Central memory CD4-positive, alpha-beta T cell (primary cell): ENCODE measurements at regions not wholly inside any gene's neighbourhood (a gene's known extent, or its start where the extent isn't known, plus 50 kb on each side); places are given as distances from the start of the nearest gene placed in this dataset.

ENCODE experiments used
- DNase-seq: peaks from one replicate; pipeline ENCODE4 v3.0.0; 2022

DNA sequence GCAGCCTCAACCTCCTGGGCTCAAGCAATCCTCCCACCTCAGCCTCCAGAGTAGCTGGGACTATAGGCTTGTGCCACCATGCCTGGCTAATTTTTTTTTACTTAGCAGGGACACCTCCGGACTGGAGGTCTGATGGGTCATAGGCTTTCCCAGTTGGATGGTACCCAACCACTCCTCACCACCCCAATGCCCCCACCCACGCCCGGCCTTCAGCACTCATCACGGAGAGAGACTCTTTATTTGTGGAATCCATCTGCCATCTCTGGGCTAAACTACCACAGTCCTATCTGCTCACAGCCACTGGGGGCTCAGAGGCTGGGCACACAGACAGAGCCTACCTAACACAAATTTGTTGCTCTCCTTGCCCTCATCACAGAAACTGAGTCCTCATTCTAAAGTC is 58.3 kb upstream of the STXBP1 start:
- DNase-seq = no peak

DNA sequence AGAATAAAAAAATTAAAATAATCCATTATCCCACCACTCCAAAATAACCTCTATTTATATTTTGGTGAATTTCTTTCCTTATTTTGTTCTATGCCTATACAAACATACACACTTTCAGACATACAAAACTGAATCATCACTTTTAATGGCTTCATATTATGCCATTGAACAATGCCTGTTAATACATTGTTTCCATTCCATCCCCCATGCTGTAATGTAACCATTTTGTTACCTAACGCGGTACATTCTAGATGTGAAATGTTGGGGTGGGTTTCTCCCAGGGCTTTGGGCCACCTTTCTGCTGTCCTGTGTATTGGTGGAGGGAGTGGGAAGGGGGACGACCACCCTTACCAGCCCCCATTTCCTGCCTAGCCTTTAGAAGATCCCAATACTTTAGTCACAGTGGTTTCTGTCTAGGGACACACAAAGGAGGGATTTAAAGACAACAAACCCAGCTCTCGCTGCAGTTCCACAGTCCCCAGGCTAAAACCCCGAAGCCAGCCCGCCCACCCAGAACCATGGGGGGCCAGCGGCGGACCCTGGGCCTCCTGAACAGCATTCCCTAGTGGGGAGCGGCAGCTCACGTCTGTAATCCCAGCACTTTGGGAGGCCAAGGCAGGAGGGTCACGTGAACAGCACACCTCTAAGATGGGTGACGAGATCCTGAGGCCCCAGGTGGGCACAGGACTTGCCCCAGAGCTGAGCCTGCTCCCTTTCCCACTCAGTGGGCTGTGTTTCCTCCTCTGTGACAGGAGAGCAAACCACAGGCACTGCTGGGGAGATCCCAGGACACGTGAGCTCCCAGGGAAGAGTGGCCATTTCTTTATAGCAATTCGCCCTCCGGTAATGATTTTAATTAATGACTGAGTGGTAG is 56.9 kb upstream of the STXBP1 start:
- DNase-seq = no peak

DNA sequence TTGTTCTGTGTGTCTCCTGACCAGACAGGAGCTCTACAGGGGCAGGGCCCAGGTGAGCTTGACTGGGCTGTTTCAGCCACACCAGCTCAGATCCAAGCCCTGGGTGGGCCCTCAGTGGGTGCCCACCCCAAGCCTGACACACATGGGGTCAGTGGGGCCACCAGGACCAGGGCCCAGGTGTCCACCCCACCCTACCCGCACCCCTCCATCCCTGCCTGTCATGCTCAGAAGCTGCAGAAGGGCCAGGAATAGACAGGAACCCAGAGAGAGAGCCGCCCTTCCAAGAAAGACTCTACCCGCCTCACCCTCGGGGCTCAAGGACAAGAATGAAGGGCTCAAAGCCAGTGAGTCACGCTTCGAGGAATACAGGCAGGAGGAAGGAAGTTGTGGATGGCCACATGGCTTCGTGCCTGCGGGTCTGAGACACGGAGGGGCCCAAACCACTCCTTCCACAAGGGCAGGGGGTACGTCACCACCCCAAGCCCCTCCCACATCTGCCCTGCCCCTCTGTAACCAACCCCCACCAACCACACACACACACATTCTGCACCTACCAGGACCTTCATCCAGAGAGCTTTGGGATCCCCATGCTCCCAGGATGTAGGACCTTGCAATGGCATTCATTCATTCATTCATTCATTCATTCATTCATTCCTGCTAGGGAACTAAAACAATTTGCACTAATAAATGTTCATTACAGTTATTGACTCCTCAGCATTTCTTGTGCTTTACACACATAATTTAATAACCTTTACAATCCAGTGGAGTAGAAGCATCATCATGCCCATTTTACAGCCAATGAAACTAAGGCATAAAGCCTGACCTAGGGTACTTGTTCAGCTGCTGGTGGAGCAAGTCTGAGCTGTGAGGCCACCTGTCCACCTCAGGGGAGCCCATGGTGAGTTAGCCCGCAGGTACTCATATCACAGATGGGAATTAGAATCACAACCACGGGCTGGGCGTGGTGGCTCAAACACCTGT is 55.9 kb upstream of the STXBP1 start:
- DNase-seq = peak; percentile 46

DNA sequence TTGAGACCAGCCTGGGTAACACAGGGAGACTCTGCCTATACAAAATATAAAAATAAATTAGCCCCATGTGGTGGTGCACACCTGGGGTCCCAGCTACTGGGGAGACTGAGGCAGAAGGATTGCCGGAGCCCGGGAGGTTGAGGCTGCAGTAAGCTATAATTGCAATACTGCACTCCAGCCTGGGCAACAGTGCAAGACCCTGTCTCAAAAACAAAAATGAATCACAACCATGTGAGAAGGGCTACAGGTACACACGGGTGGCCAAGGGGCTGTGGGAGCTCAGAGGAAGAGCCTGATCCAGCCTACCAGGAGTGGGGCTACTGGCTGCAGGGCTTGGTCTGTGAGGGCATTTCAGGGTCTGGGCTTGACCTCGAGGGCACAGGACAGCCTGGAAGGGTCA is 55.2 kb upstream of the STXBP1 start:
- no peak for DNase-seq

DNA sequence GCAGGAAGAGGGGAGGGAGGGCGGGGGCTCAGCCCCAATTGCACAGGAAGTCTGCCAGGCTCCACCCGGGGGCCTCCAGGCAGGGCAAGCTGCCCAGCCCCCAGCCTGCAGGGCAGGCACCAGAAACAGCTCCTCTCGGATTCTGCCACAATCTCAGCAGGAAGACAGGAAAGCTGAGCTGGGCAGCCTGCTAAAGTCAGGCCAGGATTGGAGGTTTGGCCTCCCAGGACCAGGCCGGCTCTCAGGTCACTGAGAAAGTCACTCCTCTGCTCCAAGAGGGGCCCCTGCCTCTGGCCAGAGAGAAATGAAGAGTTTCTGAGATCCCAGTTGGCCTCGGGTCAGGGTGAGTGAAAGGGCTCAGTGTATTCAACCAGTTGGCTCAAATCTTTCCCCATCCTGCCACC is 54.6 kb upstream of the STXBP1 start:
- DNase-seq = no peak

DNA sequence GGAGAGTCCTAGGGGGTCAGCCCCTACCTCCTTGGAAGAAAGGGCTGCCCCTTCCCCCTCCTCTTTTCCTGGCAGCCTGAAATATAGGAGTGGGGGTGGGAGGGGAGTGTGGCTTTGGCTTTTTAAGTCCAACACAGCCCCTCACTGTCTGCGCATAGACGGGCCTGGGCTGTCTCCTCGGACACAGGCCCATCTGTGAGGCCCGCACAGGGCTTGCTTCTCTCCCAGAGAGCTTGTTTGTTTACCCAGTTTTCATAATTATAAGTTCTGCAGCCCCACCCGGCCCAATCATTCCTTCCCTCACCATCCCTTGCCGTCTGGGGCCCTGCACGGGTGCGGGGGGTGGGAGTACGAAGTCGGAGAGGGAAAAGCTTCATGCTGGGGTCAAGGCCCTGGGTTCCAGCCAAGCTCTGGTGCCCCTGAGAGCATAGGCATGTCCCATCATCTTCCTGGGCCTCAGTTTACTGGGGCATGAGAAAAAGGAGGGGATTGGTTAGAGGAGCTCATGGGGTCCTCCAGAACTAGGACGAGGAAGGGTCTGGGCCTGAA is 54.0 kb upstream of the STXBP1 start:
- no peak for DNase-seq

DNA sequence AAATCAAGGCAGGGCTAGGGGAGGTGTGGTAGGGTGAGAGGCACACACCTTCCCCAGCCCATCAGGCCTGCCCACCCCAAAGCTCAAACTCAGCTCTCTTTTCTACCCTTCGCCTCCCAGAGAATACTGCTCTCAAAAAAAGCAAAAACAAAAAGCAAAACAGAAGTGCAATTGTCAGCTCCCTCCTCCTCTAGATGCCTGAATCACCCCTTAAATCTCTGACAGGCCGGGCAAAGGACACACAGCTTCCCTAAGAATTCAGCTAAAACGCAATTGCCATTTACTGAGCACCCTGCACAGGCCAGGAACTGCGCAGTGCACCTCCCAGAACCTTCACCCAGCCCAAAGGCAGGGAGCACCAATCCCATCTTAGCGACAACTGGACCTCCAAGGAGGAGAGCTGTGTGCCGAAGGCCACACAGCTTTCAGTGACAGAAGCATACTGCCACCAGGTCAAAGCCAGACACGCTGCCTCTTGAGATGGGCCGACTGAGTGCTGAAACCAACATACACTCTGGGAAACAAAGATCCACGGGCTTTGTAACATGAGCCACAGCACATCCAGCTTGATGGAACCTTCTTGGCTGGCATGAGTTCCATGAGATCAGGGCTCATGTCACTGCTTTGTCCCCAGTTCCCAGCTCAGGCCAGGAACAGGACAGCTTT is 53.4 kb upstream of the STXBP1 start:
- no peak for DNase-seq

DNA sequence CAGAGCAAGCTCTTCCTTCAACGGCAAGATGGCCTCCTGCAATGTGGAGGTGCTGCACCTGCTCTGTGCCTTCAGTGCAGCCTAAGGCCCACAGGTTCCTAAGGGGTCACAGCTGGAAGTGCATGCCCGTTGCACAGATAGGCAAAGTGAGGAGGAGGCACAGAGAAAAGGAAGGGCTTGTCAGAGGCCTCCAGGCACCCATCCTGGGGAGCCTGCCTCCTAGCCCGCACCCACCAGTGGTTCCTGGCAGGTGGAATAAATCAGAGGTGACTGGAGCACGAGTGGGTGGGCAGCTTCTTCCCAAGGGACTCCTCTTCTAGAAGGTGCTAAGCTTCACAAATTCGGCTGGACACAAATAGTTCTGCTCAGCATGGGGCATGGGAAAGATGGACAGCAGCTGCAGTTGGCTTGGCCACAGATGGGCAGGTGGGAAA is 52.8 kb upstream of the STXBP1 start:
- no peak for DNase-seq

DNA sequence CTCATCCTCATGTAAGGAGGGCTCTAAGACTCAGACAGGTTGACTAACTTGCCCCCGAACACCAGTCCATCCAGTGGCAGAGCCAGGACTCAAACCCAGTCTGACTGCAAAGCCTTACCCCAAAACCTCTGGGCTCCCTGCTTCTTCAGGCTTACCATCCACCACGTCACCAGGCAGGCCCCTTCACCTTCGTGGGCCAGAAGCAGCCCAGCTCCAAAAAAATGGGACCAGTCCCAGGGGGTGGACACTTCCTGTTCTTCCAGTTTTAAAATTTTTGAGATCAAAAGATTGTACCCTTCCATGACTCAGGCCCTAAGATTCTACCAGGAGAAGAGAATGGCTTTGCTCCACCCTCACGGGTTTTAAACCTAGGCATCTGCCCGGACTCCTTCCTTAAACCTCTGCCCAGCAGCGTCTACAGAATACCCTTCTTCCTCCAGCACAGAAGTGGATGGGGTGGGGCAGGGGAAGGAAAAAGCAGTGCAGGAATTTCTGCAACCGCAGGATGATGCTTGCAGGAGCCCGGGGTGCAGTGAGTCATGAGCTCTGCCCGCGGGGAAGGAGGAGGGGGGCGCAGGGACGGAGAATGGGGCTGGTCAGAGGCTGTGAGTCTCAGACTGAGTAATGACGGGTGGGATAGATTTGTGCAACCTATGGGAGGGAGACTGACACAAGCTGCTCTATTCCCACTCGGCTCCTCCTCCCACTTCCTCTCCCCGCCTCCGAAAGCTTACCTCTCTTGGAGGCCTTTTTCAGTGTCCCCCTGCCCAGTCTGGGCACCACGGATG is 50.4 kb upstream of the STXBP1 start:
- DNase-seq = no peak
